Small intestine (tissue), 7 donors: ENCODE measurements at regions not wholly inside any gene's neighbourhood (a gene's known extent, or its start where the extent isn't known, plus 50 kb on each side); places are given as distances from the start of the nearest gene placed in this dataset.
A peak's percentile ranks its signal among the peaks of the same experiment; 100 is the strongest.
"Not testable (repeated sequence)": the region's sequence is repeated elsewhere in the genome, so short reads cannot be mapped to it uniquely, and the experiment has no call there.

ENCODE experiments used
- DNase-seq, 2 donors: peaks; one replicate each; pipeline versions ENCODE4 v3.0.0 to v3.0.0-alpha.2; 2013
- FAIRE-seq: peaks from 2 replicates; lab custom pipeline; 2012; peaks lifted over from hg19 to GRCh38; lab: Jason Lieb, UNC
- H3K27ac ChIP-seq, 3 donors: one replicate each; pipeline ENCODE4 v1.5.1; 2013; ENCODE audit warnings: low read length in 2 of 3, mild to moderate bottlenecking in 2 of 3, control low read depth in 1 of 3, inconsistent platforms in 1 of 3, low read depth in 1 of 3, moderate library complexity in 1 of 3
- H3K27me3 ChIP-seq, 3 donors: one replicate each; pipeline ENCODE4 v1.6.1; 2013; ENCODE audit warnings: low read length in 3 of 3, inconsistent platforms in 1 of 3; ENCODE audit not compliant: control insufficient read depth in 3 of 3, insufficient read depth in 3 of 3
- H3K36me3 ChIP-seq, 3 donors: one replicate each; pipeline ENCODE4 v1.6.1; 2013; ENCODE audit warnings: low read length in 3 of 3, inconsistent platforms in 1 of 3, low read depth in 1 of 3, mild to moderate bottlenecking in 1 of 3, moderate library complexity in 1 of 3; ENCODE audit not compliant: control insufficient read depth in 3 of 3, insufficient read depth in 2 of 3
- H3K4me1 ChIP-seq, 3 donors: one replicate each; pipeline ENCODE4 v1.6.1; 2013; ENCODE audit warnings: low read length in 2 of 3, inconsistent platforms in 1 of 3, low read depth in 1 of 3, mild to moderate bottlenecking in 1 of 3, moderate library complexity in 1 of 3; ENCODE audit not compliant: control insufficient read depth in 3 of 3, insufficient read depth in 2 of 3
- H3K4me3 ChIP-seq, 3 donors: one replicate each; pipeline ENCODE4 v1.5.1; 2013; ENCODE audit warnings: low read length in 3 of 3, control low read depth in 1 of 3, inconsistent platforms in 1 of 3, low read depth in 1 of 3, mild to moderate bottlenecking in 1 of 3, moderate library complexity in 1 of 3
- H3K9me3 ChIP-seq, 2 donors: one replicate each; pipeline ENCODE4 v1.6.1; 2013; ENCODE audit warnings: low read depth in 1 of 2, low read length in 1 of 2; ENCODE audit not compliant: control insufficient read depth in 2 of 2, insufficient read depth in 1 of 2
- WGBS, 3 donors: extraction: QIAGEN DNeasy Blood & Tissue Kit; methylation state at CpG; one replicate each; pipeline ENCODE4 v1.1.7; 2013; 5-methylcytosine and 5-hydroxymethylcytosine counted together
- donor health status: healthy with polysubstance abuse.
- donor health status: control.
- donor health status: control.
- donor health status: Bipolar disorder and iron deficiency.
- donor health status: healthy.

GRCh38 chr7:138207555-138207971, 131.3 kb downstream of the AKR1D1 start:
- FAIRE-seq (no peak), DNase-seq (no peak)
- WGBS, 3 donors, result 69 to 82% (median 79%) methylated on average over 3 of the region's 3 CpGs
- Histone ChIP-seq H3K27ac (no peak overlapping the region), H3K9me3 (peaks cover 0 to 8% of the 10 kb centered on the region in 2 donors), H3K4me1 (no peaks in the 10 kb centered on the region), H3K4me3 (no peak overlapping the region), H3K36me3 (no peaks in the 10 kb centered on the region), H3K27me3 (no peaks in the 10 kb centered on the region)

- no peak for DNase-seq
- Histone ChIP-seq H3K4me1 (no peaks in the 10 kb centered on the region), H3K27ac (no peak overlapping the region), H3K4me3 (no peak overlapping the region), H3K9me3 (peaks cover 0 to 8% of the 10 kb centered on the region in 2 donors), H3K36me3 (no peaks in the 10 kb centered on the region), H3K27me3 (no peaks in the 10 kb centered on the region)
- WGBS, 3 donors, result 87 to 96% (median 93%) methylated on average over 3 of the region's 3 CpGs
- no peak for FAIRE-seq
These were observed 131.9 kb downstream of the AKR1D1 start for GRCh38 chr7:138208142-138208570.

- Histone ChIP-seq H3K27me3 (no peaks in the 10 kb centered on the region), H3K9me3 (peaks cover 0 to 8% of the 10 kb centered on the region in 2 donors), H3K4me1 (no peaks in the 10 kb centered on the region), H3K36me3 (no peaks in the 10 kb centered on the region), H3K4me3 (no peak overlapping the region), H3K27ac (no peak overlapping the region)
- DNase-seq (no peak), FAIRE-seq (no peak)
- WGBS, 3 donors, result 29 to 72% (median 41%) methylated on average over 2 of the region's 2 CpGs
These were observed 132.6 kb downstream of the AKR1D1 start for GRCh38 chr7:138208864-138209263.

- peaks cover 0 to 8% of the 10 kb centered on the region in 2 donors for H3K9me3 ChIP-seq
- H3K4me1 ChIP-seq, result no peaks in the 10 kb centered on the region
- no peak for FAIRE-seq
- H3K27me3 ChIP-seq, result no peaks in the 10 kb centered on the region
- no peaks in the 10 kb centered on the region for H3K36me3 ChIP-seq
- WGBS, 3 donors, result 7 to 49% (median 24%) methylated on average over 2 of the region's 2 CpGs
- DNase-seq, result peak; percentile 41 to 50
- no peak overlapping the region for H3K27ac ChIP-seq
- no peak overlapping the region for H3K4me3 ChIP-seq
These were observed 136.1 kb downstream of the AKR1D1 start for GRCh38 chr7:138212314-138212713.

GRCh38 chr7:138214926-138215325, 138.7 kb downstream of the AKR1D1 start:
- Histone ChIP-seq H3K27ac (no peak overlapping the region), H3K36me3 (no peaks in the 10 kb centered on the region), H3K4me3 (no peak overlapping the region), H3K27me3 (no peaks in the 10 kb centered on the region), H3K9me3 (peaks cover 0 to 6% of the 10 kb centered on the region in 2 donors), H3K4me1 (no peaks in the 10 kb centered on the region)
- WGBS, 3 donors, result 98 to 99% (median 98%) methylated on average over 4 of the region's 4 CpGs
- DNase-seq (no peak), FAIRE-seq (no peak)

GRCh38 chr7:138220321-138220720, 144.1 kb downstream of the AKR1D1 start:
- H3K27me3 ChIP-seq, DNase-seq, H3K4me3 ChIP-seq, FAIRE-seq, H3K4me1 ChIP-seq, H3K27ac ChIP-seq, H3K36me3 ChIP-seq: not testable (repeated sequence)
- 92 to 97% (median 94%) methylated on average over 3 of the region's 3 CpGs for WGBS, 3 donors
- H3K9me3 ChIP-seq, result peaks cover 2 to 34% of the 10 kb centered on the region in 2 donors

- H3K36me3 ChIP-seq, H3K4me1 ChIP-seq, FAIRE-seq, H3K4me3 ChIP-seq, DNase-seq, H3K27me3 ChIP-seq, H3K27ac ChIP-seq: not testable (repeated sequence)
- WGBS, 3 donors, result 72 to 85% (median 79%) methylated on average over 4 of the region's 4 CpGs
- peaks cover 2 to 37% of the 10 kb centered on the region in 2 donors for H3K9me3 ChIP-seq
These were observed 145.1 kb downstream of the AKR1D1 start for GRCh38 chr7:138221388-138221787.

GRCh38 chr7:138223402-138223879, 147.2 kb downstream of the AKR1D1 start:
- Histone ChIP-seq H3K4me1 (no peaks in the 10 kb centered on the region), H3K27ac (no peak overlapping the region), H3K36me3 (no peaks in the 10 kb centered on the region), H3K9me3 (peaks cover 2 to 31% of the 10 kb centered on the region in 2 donors), H3K4me3 (no peak overlapping the region), H3K27me3 (no peaks in the 10 kb centered on the region)
- FAIRE-seq (no peak), DNase-seq (no peak)
- 75 to 77% (median 76%) methylated on average over 2 of the region's 2 CpGs for WGBS, 3 donors

- H3K27ac ChIP-seq, result no peak overlapping the region
- no peak overlapping the region for H3K4me3 ChIP-seq
- no peaks in the 10 kb centered on the region for H3K4me1 ChIP-seq
- H3K9me3 ChIP-seq, result peaks cover 0 to 22% of the 10 kb centered on the region in 2 donors
- H3K36me3 ChIP-seq, result no peaks in the 10 kb centered on the region
- DNase-seq (no peak), FAIRE-seq (no peak)
- WGBS, 3 donors, result 65 to 88% (median 66%) methylated on average over 5 of the region's 5 CpGs
- no peaks in the 10 kb centered on the region for H3K27me3 ChIP-seq
These were observed 149.8 kb downstream of the AKR1D1 start for GRCh38 chr7:138226001-138226476.
